Lower lobe of right lung (tissue), 2 donors: ENCODE measurements at regions not wholly inside any gene's neighbourhood (a gene's known extent, or its start where the extent isn't known, plus 50 kb on each side); places are given as distances from the start of the nearest gene placed in this dataset.

Source experiments
- ATAC-seq, 2 donors: fragments of 200-7000 bp; cut with Tn5 transposase; one replicate each; pipeline ENCODE4 v1.9.1; 2020 to 2022; ENCODE audit warnings: mild to moderate bottlenecking in 2 of 2, moderate library complexity in 2 of 2
- DNase-seq: peaks from one replicate; pipeline ENCODE4 v3.0.0-alpha.2; 2020
- H3K27ac ChIP-seq: fragments of 200-600 bp; one replicate; pipeline ENCODE4 v1.8.0; 2022
- H3K27me3 ChIP-seq: fragments of 200-600 bp; one replicate; pipeline ENCODE4 v1.8.0; 2022; ENCODE audit warnings: low read depth
- H3K36me3 ChIP-seq: fragments of 200-600 bp; one replicate; pipeline ENCODE4 v1.8.0; 2022; ENCODE audit warnings: mild to moderate bottlenecking
- H3K4me1 ChIP-seq: fragments of 200-600 bp; one replicate; pipeline ENCODE4 v1.8.0; 2022
- H3K4me3 ChIP-seq: fragments of 200-600 bp; one replicate; pipeline ENCODE4 v1.8.0; 2022; ENCODE audit warnings: mild to moderate bottlenecking
- H3K9me3 ChIP-seq: fragments of 200-600 bp; one replicate; pipeline ENCODE4 v1.8.0; 2022
- intact Hi-C: fragments of 100-400 bp; cut with DNase I; formaldehyde crosslinking; loops from one replicate; pipeline ENCODE4 v1.11.0; 2022
- TF ChIP-seq, protein P1 (sequence below): fragments of 200-600 bp; IDR thresholded peaks from one replicate; pipeline ENCODE4 v1.8.0; 2022; ENCODE audit warnings: antibody characterized with exemption, mild to moderate bottlenecking
- donor health status: DM: no; HTN: yes; CAD: no; lungs with severe emphysema.

DNA sequence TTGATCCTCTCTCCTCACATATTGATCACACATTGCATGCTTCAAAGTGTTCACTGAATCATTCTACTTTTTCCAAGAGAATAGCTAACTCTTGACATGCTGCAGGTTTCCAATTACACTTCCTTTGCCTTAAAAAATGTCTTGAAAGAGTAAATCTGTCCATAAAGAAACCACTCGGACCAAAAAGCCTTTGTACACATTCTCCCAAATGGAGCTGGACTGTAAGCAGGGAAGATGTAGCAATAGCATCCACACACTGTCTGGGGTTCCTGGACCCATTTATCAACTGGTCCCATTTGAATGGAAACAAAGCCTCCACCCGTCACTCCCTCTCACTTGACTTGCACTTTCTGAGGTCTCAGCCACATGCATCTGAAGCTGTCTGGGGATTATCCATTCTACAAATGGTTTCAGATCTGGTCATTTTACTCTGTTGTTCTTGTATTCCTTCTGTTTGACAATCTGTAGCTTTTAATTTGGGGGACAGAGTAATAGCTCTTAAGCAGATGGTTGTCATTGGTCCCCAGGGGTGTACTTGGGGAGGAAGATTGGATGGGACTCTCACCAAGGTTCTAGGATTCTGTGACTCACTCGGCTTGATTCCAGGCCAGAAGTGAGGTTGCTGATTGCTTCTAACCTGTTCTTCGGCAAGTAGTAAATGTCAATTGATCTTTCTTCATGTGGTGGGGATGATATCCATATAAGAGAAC is 203.5 kb downstream of the HIBADH start:
- TF ChIP-seq, protein P1, sequence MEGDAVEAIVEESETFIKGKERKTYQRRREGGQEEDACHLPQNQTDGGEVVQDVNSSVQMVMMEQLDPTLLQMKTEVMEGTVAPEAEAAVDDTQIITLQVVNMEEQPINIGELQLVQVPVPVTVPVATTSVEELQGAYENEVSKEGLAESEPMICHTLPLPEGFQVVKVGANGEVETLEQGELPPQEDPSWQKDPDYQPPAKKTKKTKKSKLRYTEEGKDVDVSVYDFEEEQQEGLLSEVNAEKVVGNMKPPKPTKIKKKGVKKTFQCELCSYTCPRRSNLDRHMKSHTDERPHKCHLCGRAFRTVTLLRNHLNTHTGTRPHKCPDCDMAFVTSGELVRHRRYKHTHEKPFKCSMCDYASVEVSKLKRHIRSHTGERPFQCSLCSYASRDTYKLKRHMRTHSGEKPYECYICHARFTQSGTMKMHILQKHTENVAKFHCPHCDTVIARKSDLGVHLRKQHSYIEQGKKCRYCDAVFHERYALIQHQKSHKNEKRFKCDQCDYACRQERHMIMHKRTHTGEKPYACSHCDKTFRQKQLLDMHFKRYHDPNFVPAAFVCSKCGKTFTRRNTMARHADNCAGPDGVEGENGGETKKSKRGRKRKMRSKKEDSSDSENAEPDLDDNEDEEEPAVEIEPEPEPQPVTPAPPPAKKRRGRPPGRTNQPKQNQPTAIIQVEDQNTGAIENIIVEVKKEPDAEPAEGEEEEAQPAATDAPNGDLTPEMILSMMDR = no peak
- Histone ChIP-seq H3K9me3 (no peaks in the 10 kb centered on the region), H3K27ac (no peak overlapping the region), H3K4me1 (no peaks in the 10 kb centered on the region), H3K36me3 (no peaks in the 10 kb centered on the region), H3K27me3 (no peaks in the 10 kb centered on the region), H3K4me3 (no peak overlapping the region)
- DNase-seq (no peak), ATAC-seq (no peak)
- intact Hi-C loops = no loop called here

GRCh38 chr7:27459731-27460053 is 203.0 kb downstream of the HIBADH start:
- no peak overlapping the region for H3K4me3 ChIP-seq
- no peak for ATAC-seq
- no peaks in the 10 kb centered on the region for H3K9me3 ChIP-seq
- H3K36me3 ChIP-seq = no peaks in the 10 kb centered on the region
- TF ChIP-seq, protein P1 = no peak
- DNase-seq = no peak
- no peak overlapping the region for H3K27ac ChIP-seq
- intact Hi-C loops = no loop called here
- no peaks in the 10 kb centered on the region for H3K27me3 ChIP-seq
- no peaks in the 10 kb centered on the region for H3K4me1 ChIP-seq

DNA sequence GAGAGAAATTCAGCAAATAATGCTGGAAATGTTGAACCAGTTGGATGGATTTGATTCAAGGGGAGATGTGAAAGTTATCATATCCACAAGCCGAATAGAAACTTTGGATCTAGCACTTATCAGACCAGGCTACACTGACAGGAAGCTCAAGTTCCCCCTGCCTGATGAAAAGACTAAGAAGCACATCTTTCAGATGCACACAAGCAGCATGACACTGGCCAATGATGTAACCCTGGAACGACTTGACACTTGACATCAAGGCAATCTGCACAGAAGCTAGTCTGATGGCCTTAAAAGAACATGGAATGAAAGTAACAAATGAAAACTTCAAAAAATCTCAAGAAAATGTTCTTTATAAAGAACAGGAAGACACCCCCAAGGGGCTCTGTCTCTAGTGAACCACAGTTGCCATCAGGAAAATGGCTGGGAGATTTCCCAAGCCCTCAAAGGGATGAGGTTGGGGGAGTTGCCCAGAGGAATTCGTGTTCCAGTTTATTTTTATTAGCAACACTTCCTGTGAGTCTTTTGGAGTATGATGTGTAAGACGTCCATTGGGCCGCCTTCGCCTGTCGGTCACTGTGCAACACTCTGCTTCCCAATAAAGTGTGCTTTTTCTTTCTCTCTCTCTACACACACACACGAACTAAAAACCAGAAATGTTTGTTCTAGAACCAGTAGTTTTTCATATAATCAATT is 200.0 kb downstream of the HIBADH start:
- intact Hi-C loops = no loop called here
- TF ChIP-seq, protein P1 = no peak
- no peaks in the 10 kb centered on the region for H3K9me3 ChIP-seq

DNA sequence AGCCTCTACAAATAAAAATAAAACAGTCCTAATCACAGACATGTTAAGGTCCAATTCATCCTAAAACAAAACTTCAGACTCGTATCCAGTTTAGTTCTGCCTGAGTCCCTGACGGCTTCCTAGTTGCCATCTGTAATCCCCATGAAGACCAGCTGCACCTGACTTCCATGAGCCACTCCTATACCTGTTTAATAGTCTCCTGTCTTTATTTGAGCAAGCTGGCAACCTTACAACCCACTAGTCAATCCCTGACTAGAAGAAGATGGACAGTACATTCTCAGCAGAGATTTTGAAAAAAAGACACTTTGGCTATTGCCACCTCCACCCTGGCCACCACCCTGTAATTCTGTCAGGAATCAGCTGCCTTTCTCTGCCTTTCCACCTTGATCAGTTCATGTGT is 197.7 kb downstream of the HIBADH start:
- no peak overlapping the region for H3K4me3 ChIP-seq
- DNase-seq (no peak), ATAC-seq (no peak)
- intact Hi-C loops = no loop called here
- no peaks in the 10 kb centered on the region for H3K27me3 ChIP-seq
- H3K27ac ChIP-seq = no peak overlapping the region
- H3K9me3 ChIP-seq = no peaks in the 10 kb centered on the region
- TF ChIP-seq, protein P1 = no peak
- H3K4me1 ChIP-seq = no peaks in the 10 kb centered on the region
- H3K36me3 ChIP-seq = no peaks in the 10 kb centered on the region

More for the DNA sequence above, 200.0 kb downstream of the HIBADH start:
- no peak overlapping the region for H3K4me3 ChIP-seq
- no peaks in the 10 kb centered on the region for H3K27me3 ChIP-seq
- H3K36me3 ChIP-seq = no peaks in the 10 kb centered on the region
- ATAC-seq (no peak), DNase-seq (no peak)
- H3K4me1 ChIP-seq = no peaks in the 10 kb centered on the region
- H3K27ac ChIP-seq = no peak overlapping the region

DNA sequence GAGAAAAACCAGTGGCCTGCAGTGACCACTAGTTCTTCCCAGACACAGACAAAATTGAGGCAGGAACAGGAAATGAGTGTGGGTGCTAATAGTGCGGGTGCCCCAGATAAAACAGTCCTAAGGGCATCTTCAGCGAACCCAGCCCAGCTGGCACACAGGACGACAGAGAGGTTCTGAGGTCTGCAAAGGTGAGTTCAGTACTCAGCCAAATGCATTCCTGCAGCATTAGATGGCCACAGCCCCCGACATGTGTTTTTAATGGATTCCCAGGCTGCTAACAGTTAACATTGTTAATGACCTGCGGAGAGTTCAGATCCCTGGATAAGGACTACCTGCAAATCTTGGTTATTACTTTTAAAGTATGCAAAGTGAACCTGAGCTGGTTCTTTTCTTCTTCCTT is 196.0 kb downstream of the HIBADH start:
- Histone ChIP-seq H3K27me3 (no peaks in the 10 kb centered on the region), H3K36me3 (no peaks in the 10 kb centered on the region), H3K27ac (no peak overlapping the region), H3K4me1 (no peaks in the 10 kb centered on the region), H3K9me3 (no peaks in the 10 kb centered on the region), H3K4me3 (no peak overlapping the region)
- intact Hi-C loops = no loop called here
- TF ChIP-seq, protein P1 = no peak
- ATAC-seq = no peak
- no peak for DNase-seq
